ENCODE measurements at regions not wholly inside any gene's neighbourhood (a gene's known extent, or its start where the extent isn't known, plus 50 kb on each side); places are given as distances from the start of the nearest gene placed in this dataset.

- 75 to 83% (median 81%) methylated on average over 3 of the region's 3 CpGs for WGBS, 5 donors
- no peak for DNase-seq
- no peak for TF ChIP-seq POLR2A (IDR thresholded peaks at IDR 0.05)
- TF ChIP-seq CTCF (IDR thresholded peaks at IDR 0.05), result no peak
- TF ChIP-seq POLR2AphosphoS5 (IDR thresholded peaks at IDR 0.05), result no peak
- no peak for TF ChIP-seq EP300 (IDR thresholded peaks at IDR 0.05)
- Histone ChIP-seq H3K4me1 (no peaks in the 10 kb centered on the region), H3K27me3 (no peaks in the 10 kb centered on the region), H3K27ac (no peak overlapping the region), H3K4me3 (no peak overlapping the region), H3K36me3 (no peaks in the 10 kb centered on the region), H3K9me3 (no peaks in the 10 kb centered on the region)
- intact Hi-C loops (cut with DNase I; ENCODE audit: low total_unique reads), result no loop called here
Measured at GRCh38 chr16:77137045-77137444, 53.9 kb upstream of the MON1B start.

Small RNA genes lying in the stretch of these regions (small RNA-seq; reads per million reads assigned to genes)
- 0 reads per million in 4 donors for gene MIR4719

All from stomach (tissue), 8 donors.